Neutrophil (primary cell): ENCODE measurements at regions not wholly inside any gene's neighbourhood (a gene's known extent, or its start where the extent isn't known, plus 50 kb on each side); places are given as distances from the start of the nearest gene placed in this dataset.

Experiments
- H3K27ac ChIP-seq: fragments of 200-600 bp; sonication (generic); 2 replicates; pipeline ENCODE4 v1.5.1; 2016; ENCODE audit warnings: mild to moderate bottlenecking, moderate library complexity
- H3K27me3 ChIP-seq: fragments of 200-600 bp; sonication (generic); 2 replicates; pipeline ENCODE4 v1.6.0; 2016; ENCODE audit warnings: mild to moderate bottlenecking
- H3K36me3 ChIP-seq: fragments of 200-600 bp; sonication (generic); 2 replicates; pipeline ENCODE4 v1.5.1; 2017
- H3K4me1 ChIP-seq, 2 experiments: fragments of 200-600 bp in 1 of 2; sonication (generic) in 1 of 2; 1 replicate in 1 of 2; 2 replicates in 1 of 2; pipeline versions ENCODE4 v1.5.1 to v1.6.1; 2013 to 2016; ENCODE audit warnings: low read depth in 1 of 2, low read length in 1 of 2, mild to moderate bottlenecking in 1 of 2, moderate library complexity in 1 of 2; ENCODE audit not compliant: control insufficient read depth in 1 of 2, insufficient read depth in 1 of 2
- H3K4me3 ChIP-seq, 2 experiments: fragments of 200-600 bp in 1 of 2; sonication (generic) in 1 of 2; 1 replicate in 1 of 2; 2 replicates in 1 of 2; pipeline ENCODE4 v1.5.1; 2013 to 2016; ENCODE audit warnings: low read depth in 1 of 2, low read length in 1 of 2, mild to moderate bottlenecking in 1 of 2, moderate library complexity in 1 of 2
- H3K9me3 ChIP-seq: fragments of 200-600 bp; sonication (generic); 2 replicates; pipeline ENCODE4 v1.5.1; 2016
- CTCF ChIP-seq: fragments of 200-600 bp; sonication (generic); IDR thresholded peaks from 2 replicates; pipeline ENCODE4 v1.5.1; 2016; ENCODE audit warnings: antibody characterized with exemption

GRCh38 chr21:28154121-28154520 is 838.6 kb downstream of the LTN1 start:
- TF ChIP-seq CTCF, result no peak
- Histone ChIP-seq H3K4me3 (no peak overlapping the region), H3K9me3 (no peaks in the 10 kb centered on the region), H3K4me1 (no peaks in the 10 kb centered on the region), H3K27me3 (no peaks in the 10 kb centered on the region), H3K27ac (no peak overlapping the region), H3K36me3 (no peaks in the 10 kb centered on the region)

GRCh38 chr21:28152732-28153131 is 839.9 kb downstream of the LTN1 start:
- H3K4me1 ChIP-seq, result no peaks in the 10 kb centered on the region
- no peaks in the 10 kb centered on the region for H3K27me3 ChIP-seq
- H3K36me3 ChIP-seq, result no peaks in the 10 kb centered on the region
- H3K9me3 ChIP-seq, result no peaks in the 10 kb centered on the region
- TF ChIP-seq CTCF, result no peak
- no peak overlapping the region for H3K27ac ChIP-seq
- no peak overlapping the region for H3K4me3 ChIP-seq

GRCh38 chr21:28151758-28152157 is 840.9 kb downstream of the LTN1 start:
- TF ChIP-seq CTCF, result no peak
- Histone ChIP-seq H3K4me3 (no peak overlapping the region), H3K4me1 (no peaks in the 10 kb centered on the region), H3K27me3 (no peaks in the 10 kb centered on the region), H3K9me3 (no peaks in the 10 kb centered on the region), H3K27ac (no peak overlapping the region), H3K36me3 (no peaks in the 10 kb centered on the region)

GRCh38 chr21:28150778-28151177 is 841.9 kb downstream of the LTN1 start:
- H3K27ac ChIP-seq, result no peak overlapping the region
- no peak for TF ChIP-seq CTCF
- H3K9me3 ChIP-seq, result no peaks in the 10 kb centered on the region
- no peaks in the 10 kb centered on the region for H3K27me3 ChIP-seq
- no peaks in the 10 kb centered on the region for H3K36me3 ChIP-seq
- no peak overlapping the region for H3K4me3 ChIP-seq
- H3K4me1 ChIP-seq, result no peaks in the 10 kb centered on the region

- no peak for TF ChIP-seq CTCF
Measured at GRCh38 chr21:28148400-28149064, 844.1 kb downstream of the LTN1 start.

More at GRCh38 chr21:28148400-28149064, 844.1 kb downstream of the LTN1 start:
- H3K36me3 ChIP-seq, result no peaks in the 10 kb centered on the region
- no peak overlapping the region for H3K27ac ChIP-seq
- no peaks in the 10 kb centered on the region for H3K27me3 ChIP-seq
- no peaks in the 10 kb centered on the region for H3K4me1 ChIP-seq
- no peaks in the 10 kb centered on the region for H3K9me3 ChIP-seq
- H3K4me3 ChIP-seq, result no peak overlapping the region
